T-helper 2 cell treated with Interferon-gamma antibody and Interleukin-4, amounts not matched to agents 5 μg/mL and 100 μg/mL, for 36 hours (primary cell): ENCODE measurements at regions not wholly inside any gene's neighbourhood (a gene's known extent, or its start where the extent isn't known, plus 50 kb on each side); places are given as distances from the start of the nearest gene placed in this dataset.
A peak's percentile ranks its signal among the peaks of the same experiment; 100 is the strongest.

Experiments
- DNase-seq: peaks from one replicate; pipeline ENCODE4 v3.0.0; 2021; ENCODE audit warnings: low spot score
- H3K27ac Mint-ChIP-seq: one replicate; pipeline ENCODE4 v1.8.0; 2021; ENCODE audit warnings: mild to moderate bottlenecking, mixed read lengths
- H3K27me3 Mint-ChIP-seq: one replicate; pipeline ENCODE4 v1.8.0; 2021; ENCODE audit warnings: low read depth, mixed read lengths
- H3K36me3 Mint-ChIP-seq: one replicate; pipeline ENCODE4 v1.8.0; 2021; ENCODE audit warnings: low read depth, mixed read lengths
- H3K4me1 Mint-ChIP-seq: one replicate; pipeline ENCODE4 v1.8.0; 2021; ENCODE audit warnings: low read depth, mixed read lengths
- H3K4me3 Mint-ChIP-seq: one replicate; pipeline ENCODE4 v1.8.0; 2022; ENCODE audit warnings: mild to moderate bottlenecking, moderate library complexity, mixed read lengths
- H3K9me3 Mint-ChIP-seq: one replicate; pipeline ENCODE4 v1.8.0; 2021; ENCODE audit warnings: mixed read lengths

- Mint-ChIP-seq H3K27me3 (peaks cover 8% of the 10 kb centered on the region), H3K4me1 (no peaks in the 10 kb centered on the region), H3K4me3 (no peak overlapping the region), H3K9me3 (no peaks in the 10 kb centered on the region), H3K36me3 (no peaks in the 10 kb centered on the region), H3K27ac (no peak overlapping the region)
- no peak for DNase-seq
Measured at GRCh38 chr2:12119841-12120240, 373.4 kb downstream of the LPIN1 start.

- Mint-ChIP-seq H3K27me3 (peaks cover 8% of the 10 kb centered on the region), H3K4me3 (no peak overlapping the region), H3K27ac (no peak overlapping the region), H3K4me1 (no peaks in the 10 kb centered on the region), H3K36me3 (no peaks in the 10 kb centered on the region), H3K9me3 (no peaks in the 10 kb centered on the region)
- no peak for DNase-seq
Measured at GRCh38 chr2:12120281-12121150, 374.1 kb downstream of the LPIN1 start.

GRCh38 chr2:12124790-12125189 lies 378.4 kb downstream of the LPIN1 start:
- DNase-seq: no peak
- Mint-ChIP-seq H3K4me1 (peaks cover 10% of the 10 kb centered on the region), H3K27me3 (peaks cover 4% of the 10 kb centered on the region), H3K9me3 (peaks cover 10% of the 10 kb centered on the region), H3K4me3 (no peak overlapping the region), H3K27ac (no peak overlapping the region), H3K36me3 (peaks cover 2% of the 10 kb centered on the region)

GRCh38 chr2:12126318-12126717 lies 379.9 kb downstream of the LPIN1 start:
- peaks cover 10% of the 10 kb centered on the region for H3K4me1 Mint-ChIP-seq
- no peak overlapping the region for H3K27ac Mint-ChIP-seq
- peaks cover 2% of the 10 kb centered on the region for H3K36me3 Mint-ChIP-seq
- no peak overlapping the region for H3K4me3 Mint-ChIP-seq
- no peak for DNase-seq
- peaks cover 10% of the 10 kb centered on the region for H3K9me3 Mint-ChIP-seq
- H3K27me3 Mint-ChIP-seq: peaks cover 4% of the 10 kb centered on the region

GRCh38 chr2:12127638-12128037 lies 381.2 kb downstream of the LPIN1 start:
- peaks cover 2% of the 10 kb centered on the region for H3K36me3 Mint-ChIP-seq
- no peak for DNase-seq
- peaks cover 10% of the 10 kb centered on the region for H3K4me1 Mint-ChIP-seq
- peak overlapping the region; percentile 80 for H3K27ac Mint-ChIP-seq
- peaks cover 10% of the 10 kb centered on the region for H3K9me3 Mint-ChIP-seq
- peaks cover 4% of the 10 kb centered on the region for H3K27me3 Mint-ChIP-seq
- peak overlapping the region; percentile 53 for H3K4me3 Mint-ChIP-seq

- Mint-ChIP-seq H3K27me3 (peaks cover 7% of the 10 kb centered on the region), H3K4me3 (no peak overlapping the region), H3K9me3 (peaks cover 4% of the 10 kb centered on the region), H3K36me3 (no peaks in the 10 kb centered on the region), H3K27ac (no peak overlapping the region), H3K4me1 (peaks cover 9% of the 10 kb centered on the region)
- DNase-seq: no peak
Measured at GRCh38 chr2:12131975-12132374, 385.5 kb downstream of the LPIN1 start.

GRCh38 chr2:12141618-12142258 lies 395.3 kb downstream of the LPIN1 start:
- H3K36me3 Mint-ChIP-seq: no peaks in the 10 kb centered on the region
- H3K27ac Mint-ChIP-seq: no peak overlapping the region
- no peak for DNase-seq
- H3K4me1 Mint-ChIP-seq: no peaks in the 10 kb centered on the region
- no peaks in the 10 kb centered on the region for H3K9me3 Mint-ChIP-seq
- no peak overlapping the region for H3K4me3 Mint-ChIP-seq
- peaks cover 17% of the 10 kb centered on the region for H3K27me3 Mint-ChIP-seq

- Mint-ChIP-seq H3K27ac (no peak overlapping the region), H3K27me3 (peaks cover 7% of the 10 kb centered on the region), H3K36me3 (no peaks in the 10 kb centered on the region), H3K4me3 (no peak overlapping the region), H3K9me3 (no peaks in the 10 kb centered on the region), H3K4me1 (no peaks in the 10 kb centered on the region)
- DNase-seq: no peak
Measured at GRCh38 chr2:12151716-12152115, 405.3 kb downstream of the LPIN1 start.

GRCh38 chr2:12152888-12153287 lies 406.5 kb downstream of the LPIN1 start:
- no peak for DNase-seq
- H3K36me3 Mint-ChIP-seq: no peaks in the 10 kb centered on the region
- H3K27me3 Mint-ChIP-seq: peaks cover 7% of the 10 kb centered on the region
- no peak overlapping the region for H3K4me3 Mint-ChIP-seq
- H3K4me1 Mint-ChIP-seq: no peaks in the 10 kb centered on the region
- H3K27ac Mint-ChIP-seq: no peak overlapping the region
- H3K9me3 Mint-ChIP-seq: no peaks in the 10 kb centered on the region

- no peak overlapping the region for H3K27ac Mint-ChIP-seq
- no peaks in the 10 kb centered on the region for H3K36me3 Mint-ChIP-seq
- no peaks in the 10 kb centered on the region for H3K9me3 Mint-ChIP-seq
- DNase-seq: no peak
- H3K27me3 Mint-ChIP-seq: peaks cover 14% of the 10 kb centered on the region
- no peaks in the 10 kb centered on the region for H3K4me1 Mint-ChIP-seq
- no peak overlapping the region for H3K4me3 Mint-ChIP-seq
Measured at GRCh38 chr2:12155303-12156051, 409.0 kb downstream of the LPIN1 start.

GRCh38 chr2:12156349-12156748 lies 409.9 kb downstream of the LPIN1 start:
- Mint-ChIP-seq H3K27me3 (peaks cover 15% of the 10 kb centered on the region), H3K36me3 (no peaks in the 10 kb centered on the region), H3K27ac (no peak overlapping the region), H3K4me3 (no peak overlapping the region), H3K4me1 (no peaks in the 10 kb centered on the region), H3K9me3 (no peaks in the 10 kb centered on the region)
- no peak for DNase-seq

- peaks cover 21% of the 10 kb centered on the region for H3K27me3 Mint-ChIP-seq
- peaks cover 2% of the 10 kb centered on the region for H3K4me1 Mint-ChIP-seq
- H3K36me3 Mint-ChIP-seq: no peaks in the 10 kb centered on the region
- no peak overlapping the region for H3K4me3 Mint-ChIP-seq
- no peak for DNase-seq
- no peak overlapping the region for H3K27ac Mint-ChIP-seq
- no peaks in the 10 kb centered on the region for H3K9me3 Mint-ChIP-seq
Measured at GRCh38 chr2:12161085-12161484, 414.7 kb downstream of the LPIN1 start.

- Mint-ChIP-seq H3K27me3 (peaks cover 21% of the 10 kb centered on the region), H3K36me3 (no peaks in the 10 kb centered on the region), H3K27ac (no peak overlapping the region), H3K4me1 (peaks cover 2% of the 10 kb centered on the region), H3K9me3 (no peaks in the 10 kb centered on the region), H3K4me3 (no peak overlapping the region)
- DNase-seq: no peak
Measured at GRCh38 chr2:12162269-12163247, 416.1 kb downstream of the LPIN1 start.
